PC-9 (cell line): ENCODE measurements at regions not wholly inside any gene's neighbourhood (a gene's known extent, or its start where the extent isn't known, plus 50 kb on each side); places are given as distances from the start of the nearest gene placed in this dataset.

Source experiments
- CTCF ChIP-seq: fragments of 200-600 bp; sonication (generic); conservative IDR thresholded peaks from 2 replicates; pipeline ENCODE4 v1.6.1; 2017; ENCODE audit warnings: mixed run types, antibody characterized with exemption, mild to moderate bottlenecking, moderate library complexity
- EZH2 ChIP-seq: fragments of 200-600 bp; sonication (generic); IDR thresholded peaks from 2 replicates; pipeline ENCODE4 v1.8.0; 2017; ENCODE audit warnings: antibody characterized with exemption, low read depth

- TF ChIP-seq CTCF (no peak), EZH2 (no peak)
These were observed 309.0 kb upstream of the CDH2 start for GRCh38 chr18:28485918-28486317.
